OCI-LY1 (cell line): ENCODE measurements at regions not wholly inside any gene's neighbourhood (a gene's known extent, or its start where the extent isn't known, plus 50 kb on each side); places are given as distances from the start of the nearest gene placed in this dataset.

Experiments used
- H2AFZ ChIP-seq: fragments of 200-600 bp; sonication (generic), shearing (Covaris generic); 2 replicates; pipeline ENCODE4 v1.6.0; 2014; ENCODE audit warnings: antibody characterized with exemption, mild to moderate bottlenecking, low read length
- H3F3A ChIP-seq: fragments of 200-600 bp; sonication (generic), shearing (Covaris generic); 2 replicates; pipeline ENCODE4 v1.6.0; 2014; ENCODE audit warnings: mild to moderate bottlenecking, antibody characterized with exemption, low read length, moderate library complexity; ENCODE audit not compliant: insufficient read depth
- H3K27ac ChIP-seq: fragments of 200-600 bp; sonication (generic); 2 replicates; pipeline ENCODE4 v1.5.1; 2014; ENCODE audit warnings: low read length, mixed run types, mild to moderate bottlenecking, low read depth; ENCODE audit not compliant: poor library complexity, severe bottlenecking
- H3K27me3 ChIP-seq: fragments of 200-600 bp; sonication (generic); 2 replicates; pipeline ENCODE4 v1.6.0; 2014; ENCODE audit warnings: antibody characterized with exemption, mild to moderate bottlenecking, low read length, moderate library complexity; ENCODE audit not compliant: insufficient read depth
- H3K36me3 ChIP-seq: fragments of 200-600 bp; sonication (generic); 2 replicates; pipeline ENCODE4 v1.6.1; 2014; ENCODE audit warnings: mild to moderate bottlenecking, antibody characterized with exemption, low read length, moderate library complexity, mixed read lengths; ENCODE audit not compliant: insufficient read depth
- H3K4me1 ChIP-seq: fragments of 200-600 bp; sonication (generic); 2 replicates; pipeline ENCODE4 v1.5.1; 2014; ENCODE audit warnings: mild to moderate bottlenecking, low read length, moderate library complexity; ENCODE audit not compliant: insufficient read depth, severe bottlenecking
- H3K4me2 ChIP-seq: fragments of 200-600 bp; sonication (generic), shearing (Covaris generic); 2 replicates; pipeline ENCODE4 v1.6.1; 2014; ENCODE audit warnings: low read length
- H3K4me3 ChIP-seq: fragments of 200-600 bp; sonication (generic); 2 replicates; pipeline ENCODE4 v1.5.1; 2014; ENCODE audit warnings: low read length, low read depth, mild to moderate bottlenecking, mixed read lengths; ENCODE audit not compliant: poor library complexity, severe bottlenecking
- H3K79me2 ChIP-seq: fragments of 200-600 bp; shearing (Covaris generic); 2 replicates; pipeline ENCODE4 v1.6.1; 2016; ENCODE audit warnings: mixed run types, low read length, mixed read lengths; ENCODE audit not compliant: insufficient read depth
- H3K9ac ChIP-seq: fragments of 200-600 bp; sonication (generic), shearing (Covaris generic); 2 replicates; pipeline ENCODE4 v1.6.1; 2014; ENCODE audit warnings: mild to moderate bottlenecking, low read length, mixed read lengths
- H3K9me2 ChIP-seq: fragments of 200-600 bp; sonication (generic), shearing (Covaris generic); 2 replicates; pipeline ENCODE4 v1.6.1; 2014; ENCODE audit warnings: low read depth, mild to moderate bottlenecking, low read length, mixed read lengths
- H3K9me3 ChIP-seq: fragments of 200-600 bp; shearing (Covaris generic); 2 replicates; pipeline ENCODE4 v1.6.1; 2014; ENCODE audit warnings: low read length, mixed read lengths
- H4K20me1 ChIP-seq: fragments of 200-600 bp; sonication (generic), shearing (Covaris generic); 2 replicates; pipeline ENCODE4 v1.6.0; 2016; ENCODE audit warnings: mild to moderate bottlenecking, low read length; ENCODE audit not compliant: insufficient read depth
- CTCF ChIP-seq: fragments of 200-600 bp; sonication (generic), shearing (Covaris generic); IDR thresholded peaks from 2 replicates; pipeline ENCODE4 v1.5.1; 2017; ENCODE audit warnings: mild to moderate bottlenecking, antibody characterized with exemption, low read length, moderate library complexity, mixed read lengths
- EZH2 ChIP-seq: fragments of 200-600 bp; sonication (generic), shearing (Covaris generic); IDR thresholded peaks from 2 replicates; pipeline ENCODE4 v1.8.0; 2017; ENCODE audit warnings: borderline replicate concordance, mixed run types, mild to moderate bottlenecking, antibody characterized with exemption, low read length, moderate library complexity, mixed read lengths

- TF ChIP-seq CTCF, result no peak
- TF ChIP-seq EZH2, result no peak
Observed at GRCh38 chr1:14061722-14062121, 361.7 kb downstream of the PRDM2 start.

GRCh38 chr1:14062669-14063068 lies 362.7 kb downstream of the PRDM2 start:
- H3K4me2 ChIP-seq, result no peak overlapping the region
- no peak overlapping the region for H2AFZ ChIP-seq
- no peaks in the 10 kb centered on the region for H3K9me2 ChIP-seq
- H3K9ac ChIP-seq, result no peak overlapping the region
- no peaks in the 10 kb centered on the region for H4K20me1 ChIP-seq
- TF ChIP-seq CTCF, result no peak
- no peak for TF ChIP-seq EZH2
- no peaks in the 10 kb centered on the region for H3F3A ChIP-seq
- no peaks in the 10 kb centered on the region for H3K4me1 ChIP-seq
- H3K36me3 ChIP-seq, result no peaks in the 10 kb centered on the region
- H3K27me3 ChIP-seq, result no peaks in the 10 kb centered on the region
- H3K4me3 ChIP-seq, result no peak overlapping the region
- H3K79me2 ChIP-seq, result no peaks in the 10 kb centered on the region
- H3K27ac ChIP-seq, result no peak overlapping the region
- H3K9me3 ChIP-seq, result no peaks in the 10 kb centered on the region

More at GRCh38 chr1:14061722-14062121, 361.7 kb downstream of the PRDM2 start:
- H3F3A ChIP-seq, result no peaks in the 10 kb centered on the region
- H3K9me3 ChIP-seq, result no peaks in the 10 kb centered on the region
- H4K20me1 ChIP-seq, result no peaks in the 10 kb centered on the region
- no peaks in the 10 kb centered on the region for H3K27me3 ChIP-seq
- no peak overlapping the region for H3K27ac ChIP-seq
- no peaks in the 10 kb centered on the region for H3K36me3 ChIP-seq
- H3K4me3 ChIP-seq, result no peak overlapping the region
- H3K79me2 ChIP-seq, result no peaks in the 10 kb centered on the region
- no peaks in the 10 kb centered on the region for H3K9me2 ChIP-seq
- no peak overlapping the region for H2AFZ ChIP-seq
- H3K9ac ChIP-seq, result no peak overlapping the region
- no peak overlapping the region for H3K4me2 ChIP-seq
- no peaks in the 10 kb centered on the region for H3K4me1 ChIP-seq

- Histone ChIP-seq H4K20me1 (no peaks in the 10 kb centered on the region), H3K9me3 (no peaks in the 10 kb centered on the region), H3K4me2 (no peak overlapping the region), H3K9me2 (no peaks in the 10 kb centered on the region), H3K4me3 (no peak overlapping the region), H3K36me3 (no peaks in the 10 kb centered on the region), H3F3A (no peaks in the 10 kb centered on the region), H2AFZ (no peak overlapping the region), H3K27ac (no peak overlapping the region), H3K4me1 (no peaks in the 10 kb centered on the region), H3K9ac (no peak overlapping the region), H3K79me2 (no peaks in the 10 kb centered on the region), H3K27me3 (no peaks in the 10 kb centered on the region)
- TF ChIP-seq EZH2 (no peak), CTCF (no peak)
Observed at GRCh38 chr1:14064649-14065442, 364.9 kb downstream of the PRDM2 start.
